G401.6 (cell line): ENCODE measurements at regions not wholly inside any gene's neighbourhood (a gene's known extent, or its start where the extent isn't known, plus 50 kb on each side); places are given as distances from the start of the nearest gene placed in this dataset.
A peak's percentile ranks its signal among the peaks of the same experiment; 100 is the strongest.

Experiments
- FAIRE-seq: peaks from 2 replicates; lab custom pipeline; 2012; peaks lifted over from hg19 to GRCh38; lab: Jason Lieb, UNC

DNA sequence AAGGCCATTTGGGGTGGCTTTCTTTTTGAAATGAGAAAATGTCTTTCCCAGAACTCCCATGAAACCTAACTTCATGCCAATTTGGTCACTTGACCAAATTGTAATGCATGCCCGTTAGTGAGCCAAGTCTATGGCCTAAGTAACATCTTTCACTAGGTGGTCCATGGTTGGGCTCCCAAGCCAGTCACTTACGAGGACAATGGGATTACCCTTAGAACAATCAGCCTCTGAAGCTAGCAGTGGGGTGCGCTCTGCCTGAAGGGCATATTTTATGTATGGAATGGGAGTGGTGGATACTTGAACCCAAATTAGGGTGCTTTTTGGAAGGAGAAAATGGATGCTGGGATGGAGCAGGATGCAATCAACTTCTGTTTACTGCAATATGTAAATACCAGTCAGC, 127.4 kb upstream of the GOLIM4 start:
- FAIRE-seq, result no peak

DNA sequence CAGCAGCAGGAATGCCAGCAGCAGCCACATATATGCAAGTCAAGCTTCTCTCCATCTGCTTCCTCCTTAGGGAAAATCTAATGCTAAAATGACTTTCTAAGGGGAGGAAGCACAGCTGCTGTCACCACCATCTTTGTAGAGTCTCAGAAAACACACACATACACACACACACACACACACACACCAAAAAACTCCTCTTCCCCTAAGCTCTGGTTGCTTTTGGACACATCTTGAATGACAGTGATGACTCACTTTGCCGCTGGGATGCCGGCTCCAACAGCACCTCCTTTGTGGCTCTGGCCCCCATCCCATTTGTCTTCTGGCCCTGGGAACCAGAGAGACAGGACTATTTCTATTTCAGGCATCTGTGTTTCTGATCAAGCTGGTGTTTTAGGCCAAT, 124.8 kb upstream of the GOLIM4 start:
- FAIRE-seq, result no peak

DNA sequence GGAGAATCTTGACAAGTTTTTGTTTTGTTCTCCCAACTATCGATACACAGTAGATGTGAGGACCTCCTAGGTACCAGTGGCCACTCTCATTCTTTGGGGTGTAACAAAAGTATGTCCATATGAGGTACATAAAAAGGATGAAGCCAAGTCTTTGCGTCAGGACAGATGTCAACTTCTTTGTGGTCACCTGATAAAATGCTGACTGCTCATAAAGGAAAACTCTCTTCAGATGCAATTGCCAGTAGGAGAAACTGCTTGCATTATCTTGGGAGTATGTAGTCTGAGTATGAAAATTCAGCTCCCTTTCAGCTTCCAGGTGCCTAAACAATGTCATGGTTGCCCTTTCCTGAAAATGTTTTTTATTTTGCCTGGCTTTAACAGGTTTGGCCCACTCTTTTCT, 123.8 kb upstream of the GOLIM4 start:
- no peak for FAIRE-seq

DNA sequence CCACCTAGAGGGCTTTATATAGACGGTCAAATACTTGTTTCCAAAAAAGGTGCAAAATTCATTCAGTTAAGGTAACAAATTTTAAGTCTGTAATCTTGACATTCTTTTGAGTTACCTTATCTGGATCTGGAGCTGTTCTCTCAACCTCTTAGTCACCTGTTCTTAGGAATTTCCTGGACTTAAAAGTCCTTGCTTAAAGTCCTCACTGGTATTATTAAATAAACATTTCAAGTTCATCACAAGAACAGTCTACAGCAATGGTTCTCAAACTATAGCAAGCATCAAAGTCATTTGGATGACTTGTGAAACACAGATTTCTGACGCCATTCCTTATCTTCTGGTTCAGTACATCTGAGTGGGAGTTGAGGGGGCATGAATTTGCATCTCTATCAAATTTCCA, 122.9 kb upstream of the GOLIM4 start:
- no peak for FAIRE-seq

DNA sequence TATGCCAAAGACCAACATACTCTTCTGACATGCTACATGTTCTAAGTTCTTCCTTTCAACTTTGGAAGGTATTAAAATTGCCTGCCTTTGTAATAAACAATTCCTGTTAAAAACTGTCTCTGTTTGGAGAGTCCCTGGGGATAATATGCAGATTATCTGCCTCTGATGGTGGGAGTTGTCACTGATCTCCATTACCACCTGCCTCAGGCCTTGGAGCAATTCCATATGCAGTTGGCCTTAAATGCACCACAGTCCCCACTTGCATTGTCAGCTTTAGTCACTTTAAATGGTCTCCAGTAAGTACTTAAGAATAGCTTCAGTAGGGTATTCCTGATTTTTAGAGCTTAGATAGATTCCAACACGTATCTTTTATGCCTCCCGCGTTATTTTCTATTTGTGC, 121.1 kb upstream of the GOLIM4 start:
- FAIRE-seq, result no peak

DNA sequence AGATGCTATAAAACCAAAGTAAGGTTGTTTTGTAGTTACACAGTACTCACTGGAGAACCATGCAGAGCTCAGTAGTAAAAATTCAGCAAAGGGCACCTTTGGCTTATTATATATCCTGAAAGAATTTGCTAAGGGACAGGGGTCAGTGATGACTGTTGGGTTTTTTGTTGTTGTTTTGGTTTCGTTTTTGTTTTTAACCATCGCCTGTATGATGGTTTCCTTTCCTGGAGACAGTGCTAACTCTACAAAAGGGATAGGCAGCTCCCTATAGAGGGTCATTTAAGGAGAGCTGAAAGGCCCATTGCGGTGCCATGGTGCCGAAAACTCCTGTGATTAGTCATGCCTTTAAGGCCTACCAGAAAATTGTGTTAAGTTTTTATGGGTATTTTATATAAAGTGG, 118.2 kb upstream of the GOLIM4 start:
- FAIRE-seq, result no peak

DNA sequence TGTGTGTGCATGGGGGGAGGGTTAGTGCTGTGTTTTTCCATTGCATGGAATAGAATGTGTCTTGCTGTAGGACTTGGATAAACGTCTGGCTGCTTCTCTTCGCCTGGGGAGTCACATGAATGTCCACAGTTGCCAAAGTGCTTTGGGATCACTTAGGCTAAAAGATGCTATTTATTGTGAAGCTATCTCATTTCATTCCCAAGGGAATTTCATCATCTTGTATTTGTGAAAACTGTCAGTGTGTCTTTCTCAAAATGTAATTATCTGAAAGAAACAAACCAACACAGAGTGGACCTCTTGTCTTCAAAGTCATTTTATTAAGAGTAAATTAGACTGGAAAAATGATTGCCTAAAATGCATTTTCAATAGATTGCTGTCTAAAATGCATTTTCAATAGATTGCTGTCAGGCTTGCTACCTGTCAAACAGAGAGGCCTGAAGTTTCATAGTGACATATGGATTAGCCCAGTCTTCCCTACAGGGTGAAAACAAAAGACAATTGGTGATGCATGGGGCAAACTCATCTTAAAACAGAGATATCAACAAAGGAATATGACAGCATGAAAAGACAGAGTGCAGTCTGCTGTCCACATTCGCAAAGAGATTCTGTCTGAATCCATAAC, 117.1 kb upstream of the GOLIM4 start:
- no peak for FAIRE-seq

DNA sequence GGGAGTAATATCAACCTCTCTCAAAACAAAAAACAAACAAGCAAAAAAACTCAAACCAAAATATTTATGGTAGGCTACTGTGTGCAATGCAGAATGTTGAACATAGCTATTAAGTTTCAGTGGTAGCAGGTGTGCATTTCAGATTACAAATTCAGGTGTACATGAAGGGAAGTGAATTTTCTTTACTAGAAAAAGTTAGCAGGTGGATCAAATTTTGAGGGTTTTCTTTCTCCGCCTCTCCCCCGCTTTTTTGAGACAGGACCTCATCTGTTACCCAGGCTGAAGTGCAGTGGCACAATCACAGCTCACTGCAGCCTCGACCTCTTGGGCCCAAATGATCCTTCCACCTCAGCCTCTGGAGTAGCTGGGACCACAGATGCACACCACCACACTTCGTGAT, 109.7 kb upstream of the GOLIM4 start:
- no peak for FAIRE-seq

DNA sequence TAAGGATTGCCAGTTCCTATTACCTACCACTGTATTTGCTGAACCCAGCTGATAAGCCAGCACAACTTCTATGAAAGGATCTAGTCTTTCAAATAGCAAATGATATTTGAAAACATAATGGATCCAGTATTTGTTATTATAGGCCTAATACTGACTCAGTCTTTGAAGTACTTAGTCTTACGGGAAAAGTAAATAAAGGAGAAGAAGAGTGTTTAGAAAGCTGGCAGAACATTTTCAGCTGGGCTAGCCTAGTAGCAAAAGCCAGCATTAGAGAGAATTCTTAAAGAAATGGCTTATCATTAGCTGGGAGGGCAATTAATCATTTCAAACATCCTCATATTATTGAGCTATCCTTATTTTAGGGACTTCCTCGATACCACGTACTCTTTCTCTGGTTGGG, 101.4 kb upstream of the GOLIM4 start:
- no peak for FAIRE-seq

DNA sequence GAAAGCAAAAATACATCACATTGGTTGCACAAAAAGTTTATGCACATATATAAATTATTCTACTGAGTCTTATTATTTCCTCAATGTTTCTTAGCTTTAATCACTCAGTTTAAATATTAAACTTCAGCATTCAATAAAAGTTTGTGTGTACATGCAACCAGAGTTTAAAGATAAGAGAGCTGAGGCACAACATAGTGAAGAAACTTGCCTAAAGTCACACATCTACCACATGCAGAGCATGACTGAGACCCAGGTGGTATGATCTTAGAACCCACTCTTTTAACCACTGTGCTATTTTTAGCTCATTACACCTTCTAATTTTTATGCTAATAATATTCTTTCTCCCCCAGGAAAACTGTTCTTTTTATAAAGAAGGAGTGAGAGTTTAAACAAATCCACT, 96.1 kb upstream of the GOLIM4 start:
- FAIRE-seq, result no peak

DNA sequence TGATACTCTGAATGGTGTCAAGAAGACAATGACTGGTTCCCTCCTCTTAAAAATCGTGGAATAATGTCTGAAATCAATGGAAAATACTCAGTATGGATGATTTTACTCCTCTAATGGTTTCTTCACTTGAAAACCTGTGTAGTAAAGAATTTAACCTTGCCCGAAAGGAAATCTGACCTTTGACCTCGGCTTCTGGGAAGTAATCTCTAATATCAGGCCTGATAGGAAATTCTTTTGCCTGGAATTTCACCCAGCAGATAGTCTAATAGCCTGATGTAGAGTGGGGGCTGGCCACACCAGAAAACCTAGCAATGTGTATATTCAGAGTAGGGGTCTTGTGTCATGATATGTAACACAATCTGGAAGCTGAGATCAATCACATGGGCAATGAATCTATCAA, 91.5 kb upstream of the GOLIM4 start:
- FAIRE-seq, result no peak

DNA sequence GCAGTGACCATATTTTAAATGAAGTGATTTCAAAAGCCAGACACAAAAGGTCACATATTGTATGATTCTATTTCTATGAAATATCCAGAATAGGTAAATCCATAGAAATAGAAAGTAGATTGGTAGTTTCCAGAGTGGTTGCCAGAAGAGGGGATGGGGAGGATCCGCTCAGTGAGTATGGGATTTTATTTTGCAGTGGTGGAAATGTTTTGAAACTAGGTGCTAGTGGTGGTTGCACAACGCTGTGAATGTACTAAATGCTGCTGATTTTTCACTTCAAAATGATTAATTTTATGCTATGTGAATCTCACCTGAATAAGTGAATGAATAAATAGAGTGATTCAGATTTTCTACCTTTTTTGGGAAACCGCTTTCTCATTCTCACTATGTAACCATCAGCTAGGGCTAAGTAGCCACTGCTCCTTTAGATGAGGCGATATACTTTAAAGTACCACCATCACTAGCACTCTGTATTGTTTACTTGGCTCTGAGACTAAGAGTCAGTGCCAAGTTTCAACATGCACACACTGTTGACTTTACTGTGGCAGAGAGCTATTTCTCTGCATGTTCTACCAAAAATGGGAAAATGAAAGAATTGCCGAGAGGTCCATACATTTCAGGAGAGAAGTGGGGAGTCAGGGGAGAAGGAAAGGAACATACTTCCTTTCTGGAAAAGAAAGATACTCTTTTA, 90.7 kb upstream of the GOLIM4 start:
- no peak for FAIRE-seq

DNA sequence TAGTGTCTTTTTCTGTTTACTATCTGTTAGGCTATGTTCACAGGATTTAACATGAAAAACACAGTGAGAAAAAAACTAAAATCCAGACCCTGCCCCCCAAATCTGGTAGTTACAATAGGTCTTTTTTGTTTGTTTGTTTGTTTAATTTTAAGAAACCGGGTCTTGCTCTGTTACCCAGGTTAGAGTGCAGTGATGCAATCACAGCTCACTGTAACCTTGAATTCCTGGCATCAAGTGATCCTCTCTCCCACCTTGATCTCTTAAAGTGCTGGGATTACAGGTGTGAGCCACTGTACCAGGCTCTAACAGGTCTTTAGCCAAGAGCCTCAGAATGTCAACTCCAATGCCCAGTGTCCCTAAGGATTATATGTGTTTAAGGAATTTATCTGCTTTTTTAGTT, 88.0 kb upstream of the GOLIM4 start:
- FAIRE-seq, result no peak

DNA sequence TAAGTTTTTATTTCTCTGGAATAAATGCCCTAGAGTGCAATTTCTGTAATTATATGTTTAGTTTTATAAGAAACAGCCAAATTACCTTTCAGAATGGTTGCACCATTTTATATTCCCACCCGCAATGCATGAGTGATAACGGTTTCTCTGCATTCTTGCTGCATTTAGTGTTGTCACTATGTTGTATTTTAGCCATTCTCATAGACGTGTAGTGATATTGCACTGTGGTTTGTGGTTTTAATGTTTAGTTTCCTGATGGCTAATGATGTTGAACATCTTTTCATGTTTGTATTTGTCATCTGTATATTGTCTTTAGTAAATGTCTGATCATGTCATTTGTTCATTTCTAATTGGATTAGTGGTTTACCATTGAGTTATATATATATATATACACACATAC, 73.0 kb upstream of the GOLIM4 start:
- FAIRE-seq, result no peak

DNA sequence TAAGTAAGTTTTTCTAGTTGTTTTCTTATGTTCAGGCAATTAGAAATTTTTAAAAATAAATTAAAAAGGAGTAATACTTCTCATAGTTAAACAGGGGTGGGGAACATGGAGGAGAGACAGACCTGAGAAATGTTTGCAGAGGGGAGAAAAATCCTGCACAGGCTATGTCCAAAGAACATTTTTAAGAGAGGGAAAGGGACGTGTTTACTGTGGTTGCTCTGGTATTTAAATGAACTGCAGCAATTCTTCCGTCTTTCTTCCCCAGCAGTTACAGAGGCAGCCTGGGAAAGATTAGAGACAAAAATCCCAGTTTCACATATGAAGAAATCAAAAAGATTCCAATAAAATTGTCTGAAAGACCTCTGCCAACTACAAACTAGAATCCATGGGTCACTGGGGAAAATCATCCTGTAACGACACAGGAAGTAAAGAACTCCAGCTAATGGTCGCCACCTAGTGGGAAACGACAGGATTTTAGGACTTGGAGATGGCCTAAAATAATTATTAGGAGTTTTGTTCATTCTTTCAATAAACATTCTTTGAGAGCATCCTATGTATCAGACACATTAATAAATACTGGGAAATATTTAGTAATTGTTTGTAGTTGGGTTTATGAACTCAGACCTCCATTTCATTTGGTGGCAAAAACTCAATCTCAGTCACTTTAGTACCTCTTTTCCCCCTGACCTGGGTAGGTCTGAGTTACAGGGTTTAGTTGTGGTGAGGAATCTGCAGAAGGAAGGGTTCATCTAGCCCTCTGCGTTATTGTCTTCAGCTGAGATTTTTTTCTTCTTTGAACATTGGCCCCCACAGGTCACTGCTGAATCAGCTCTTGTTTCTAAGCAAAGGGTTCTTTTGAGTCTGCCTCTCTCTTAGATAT, 69.9 kb upstream of the GOLIM4 start:
- FAIRE-seq, result peak; percentile 94

DNA sequence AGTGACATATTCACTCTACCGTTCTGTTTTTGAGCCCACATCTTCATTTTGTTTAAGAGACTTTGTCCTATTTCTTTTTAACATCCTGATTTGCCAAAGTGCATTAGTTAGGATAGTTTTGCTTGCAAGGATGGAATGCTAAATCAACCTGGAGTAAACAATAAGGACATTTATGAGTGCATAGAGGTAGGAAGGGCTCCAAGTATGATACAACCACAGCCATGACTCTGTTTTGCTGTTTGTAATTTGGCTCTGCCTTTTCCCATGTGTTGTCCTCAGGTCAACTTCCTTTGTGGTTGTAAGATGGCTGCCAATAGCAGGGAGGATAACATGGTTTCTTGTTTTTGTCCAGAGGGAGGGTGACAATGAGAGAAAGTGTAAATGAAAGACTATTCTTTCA, 66.4 kb upstream of the GOLIM4 start:
- no peak for FAIRE-seq

DNA sequence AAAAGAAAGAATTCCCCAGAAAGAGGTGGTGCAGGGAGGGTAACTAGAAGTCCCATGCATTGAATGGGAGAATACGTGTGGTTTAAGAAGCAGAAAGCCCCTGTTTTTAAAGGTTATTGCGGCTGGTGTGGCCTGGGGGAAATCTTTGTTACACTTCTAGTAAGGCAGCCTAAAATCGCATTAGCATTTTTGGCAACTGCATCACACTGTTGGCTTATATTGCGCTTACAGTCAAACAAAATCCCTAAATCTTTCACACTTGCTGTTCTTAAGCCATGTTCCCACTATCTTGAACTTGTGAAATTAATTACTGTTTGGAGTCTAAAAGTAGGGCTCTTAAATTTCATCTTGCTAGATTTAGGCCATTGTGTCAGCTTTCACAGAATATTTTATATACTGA, 66.0 kb upstream of the GOLIM4 start:
- no peak for FAIRE-seq

DNA sequence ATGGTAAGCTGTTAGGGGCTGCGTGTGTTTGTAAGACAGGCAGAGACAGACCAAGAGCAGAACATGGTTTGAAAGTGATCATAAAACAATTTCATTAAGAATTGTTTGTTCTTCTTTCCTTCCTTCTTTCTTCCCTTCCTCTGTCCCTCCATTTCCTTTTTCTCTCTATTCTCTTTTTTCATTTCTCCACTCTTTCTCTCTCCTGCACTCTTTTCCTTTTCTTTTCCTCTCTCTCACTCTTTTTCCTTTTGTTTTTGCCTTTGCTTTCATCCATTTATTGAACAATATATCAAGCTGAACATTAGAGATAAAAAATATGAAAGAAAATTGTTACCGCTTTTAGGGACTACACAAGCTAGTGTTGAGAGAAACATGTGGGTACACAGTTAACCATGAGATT, 62.2 kb upstream of the GOLIM4 start:
- FAIRE-seq, result no peak

DNA sequence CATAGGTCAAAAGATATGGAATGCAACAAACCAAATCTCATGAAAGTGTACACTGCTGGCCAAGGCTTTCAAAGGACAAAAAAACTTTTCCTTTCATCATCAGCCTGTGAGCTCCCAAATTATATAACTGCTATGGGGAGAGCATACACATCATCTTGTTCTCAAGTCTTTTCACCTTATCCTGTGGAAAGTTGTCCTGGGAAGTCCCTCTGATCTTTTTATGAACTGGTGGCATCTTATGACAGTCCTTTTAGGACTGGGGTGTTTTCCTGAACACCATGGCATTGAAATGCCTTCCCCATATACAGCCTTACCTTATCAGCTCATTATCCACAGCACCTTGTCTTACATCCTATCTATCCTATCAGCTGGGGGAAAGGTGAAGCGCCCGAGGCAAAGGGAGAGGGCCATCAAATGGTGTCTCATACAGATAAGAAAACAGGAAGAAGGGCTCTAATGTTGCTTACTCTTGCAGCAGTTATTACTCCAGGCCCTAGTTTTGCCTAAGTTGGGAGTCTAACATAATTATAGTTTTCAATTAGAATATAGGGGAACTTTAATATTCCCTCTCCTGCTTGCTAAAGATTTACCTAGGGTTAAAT, 61.5 kb upstream of the GOLIM4 start:
- FAIRE-seq, result no peak

DNA sequence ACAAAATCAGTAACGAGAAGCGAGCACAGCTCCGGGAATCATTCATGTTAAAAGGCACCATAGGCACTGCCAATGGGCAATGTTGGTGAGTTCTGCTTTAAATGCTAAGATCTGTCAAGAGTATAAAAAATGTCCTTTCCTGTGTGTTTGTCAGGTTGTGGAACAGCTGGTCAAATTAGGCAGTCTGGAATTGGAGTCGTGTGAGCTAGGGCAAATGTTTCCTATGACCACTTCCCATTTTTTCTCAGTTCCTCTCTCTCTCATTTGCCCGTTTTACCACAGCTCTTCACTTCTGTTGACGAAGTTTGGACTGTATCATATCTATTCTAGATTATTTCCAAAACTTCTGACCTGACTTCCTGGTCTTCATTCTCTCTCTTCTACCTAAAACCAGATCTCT, 60.8 kb upstream of the GOLIM4 start:
- no peak for FAIRE-seq

DNA sequence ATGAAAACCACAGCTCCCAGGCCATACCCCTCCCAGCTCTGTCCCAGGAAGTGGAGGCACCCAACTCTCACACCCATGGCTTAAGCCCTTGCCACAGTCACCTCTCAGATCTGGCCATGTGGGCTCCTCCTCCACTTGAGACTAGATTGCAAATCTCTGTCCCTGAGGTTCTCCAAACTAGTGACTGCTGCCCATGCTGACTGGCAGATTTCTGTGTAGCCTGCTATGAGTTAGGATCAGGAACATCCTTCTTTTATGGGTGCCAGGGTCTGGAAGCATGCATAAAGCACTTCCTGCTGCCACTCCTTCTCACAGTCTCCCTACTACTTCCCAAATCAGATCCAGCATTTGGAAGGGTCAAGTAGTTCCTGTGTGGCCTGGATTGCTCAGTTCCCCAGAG, 59.6 kb upstream of the GOLIM4 start:
- no peak for FAIRE-seq

DNA sequence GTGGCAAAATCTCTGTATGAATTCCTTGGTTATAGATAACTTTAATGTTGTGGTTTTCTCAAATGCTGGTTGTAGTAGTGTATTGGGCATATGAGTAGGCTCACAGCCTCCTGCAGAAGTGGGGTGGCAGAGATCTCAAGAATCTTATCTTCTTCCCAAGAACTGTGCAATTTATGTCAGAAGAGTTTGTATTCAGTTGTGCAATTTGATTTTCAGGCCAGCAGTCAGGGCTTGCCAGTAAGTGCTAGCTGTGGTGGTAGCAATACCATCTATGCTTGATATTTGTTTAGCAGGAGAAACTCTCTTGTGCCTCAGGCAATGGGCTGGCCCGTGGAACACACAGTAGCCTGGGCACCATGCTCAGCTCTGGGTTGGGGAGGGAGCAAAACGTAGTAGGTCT, 58.4 kb upstream of the GOLIM4 start:
- FAIRE-seq, result no peak

DNA sequence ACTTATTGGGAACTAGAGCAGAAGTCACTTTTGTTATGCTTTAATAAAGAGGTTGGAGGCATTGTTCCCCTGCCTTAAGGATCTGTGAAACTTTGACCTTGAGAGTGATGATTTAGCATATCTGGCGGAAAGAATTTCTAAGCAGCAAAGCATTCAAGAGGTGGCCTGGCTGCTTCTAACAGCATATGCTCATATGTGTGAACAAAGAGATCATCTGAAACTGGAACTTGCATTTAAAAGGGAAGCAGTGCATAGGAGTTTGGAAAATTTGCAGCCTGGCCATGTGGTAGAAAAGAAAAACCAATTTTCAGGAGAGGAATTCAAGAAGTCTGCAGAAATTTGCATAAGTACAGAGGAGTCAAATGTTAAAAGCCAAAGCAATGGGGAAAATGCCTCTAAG, 56.4 kb upstream of the GOLIM4 start:
- FAIRE-seq, result no peak
